Lung (tissue), 11 donors: ENCODE measurements at regions not wholly inside any gene's neighbourhood (a gene's known extent, or its start where the extent isn't known, plus 50 kb on each side); places are given as distances from the start of the nearest gene placed in this dataset.
A peak's percentile ranks its signal among the peaks of the same experiment; 100 is the strongest.

ENCODE experiments used
- ATAC-seq: fragments of 200-7000 bp; cut with Tn5 transposase; one replicate; pipeline ENCODE4 v1.9.1; 2020; ENCODE audit warnings: moderate number of reproducible peaks; ENCODE audit not compliant: insufficient read depth, low FRiP score
- DNase-seq, 3 donors: peaks; one replicate each; pipeline ENCODE4 v3.0.0-alpha.2; 2013 to 2017
- H3K27ac ChIP-seq, 2 donors: one replicate each; pipeline ENCODE4 v1.5.1; 2013; ENCODE audit warnings: mild to moderate bottlenecking in 2 of 2, moderate library complexity in 2 of 2, control low read depth in 1 of 2, inconsistent platforms in 1 of 2, low read depth in 1 of 2, low read length in 1 of 2
- H3K27me3 ChIP-seq, 3 donors: one replicate each; pipeline ENCODE4 v1.5.1; 2013; ENCODE audit warnings: low read length in 2 of 3; ENCODE audit not compliant: control insufficient read depth in 3 of 3, insufficient read depth in 3 of 3
- H3K36me3 ChIP-seq, 4 donors: one replicate each; pipeline ENCODE4 v1.5.1; 2013; ENCODE audit warnings: low read length in 4 of 4, mild to moderate bottlenecking in 1 of 4, moderate library complexity in 1 of 4; ENCODE audit not compliant: control insufficient read depth in 4 of 4, insufficient read depth in 4 of 4
- H3K4me1 ChIP-seq, 5 donors: one replicate each; pipeline ENCODE4 v1.5.1; 2013; ENCODE audit warnings: low read length in 5 of 5, mild to moderate bottlenecking in 2 of 5, moderate library complexity in 1 of 5; ENCODE audit not compliant: control insufficient read depth in 5 of 5, insufficient read depth in 5 of 5
- H3K4me3 ChIP-seq: one replicate; pipeline ENCODE4 v1.5.1; 2013; ENCODE audit warnings: mild to moderate bottlenecking, control low read depth, moderate library complexity
- H3K9ac ChIP-seq, 2 donors: one replicate each; pipeline ENCODE4 v1.5.1; 2013; ENCODE audit warnings: low read length in 2 of 2, control low read depth in 1 of 2; ENCODE audit not compliant: insufficient read depth in 1 of 2
- H3K9me3 ChIP-seq, 4 donors: one replicate each; pipeline ENCODE4 v1.5.1; 2013; ENCODE audit warnings: low read length in 3 of 4, mild to moderate bottlenecking in 1 of 4, moderate library complexity in 1 of 4; ENCODE audit not compliant: control insufficient read depth in 4 of 4, insufficient read depth in 3 of 4
- CTCF ChIP-seq: IDR thresholded peaks from 2 replicates; pipeline ENCODE4 v1.5.1; 2012; ENCODE audit warnings: mild to moderate bottlenecking; ENCODE audit errors: control extremely low read depth, extremely low read depth
- WGBS, 2 donors: extraction: QIAGEN DNeasy Blood & Tissue Kit; methylation state at CpG; one replicate each; pipeline ENCODE4 v1.1.7; 2013; 5-methylcytosine and 5-hydroxymethylcytosine counted together
- donor health status: control.
- donor health status: control.
- donor health status: Bipolar disorder and iron deficiency.
- donor health status: healthy.
- donor health status: DM: yes; HTN: yes; CAD: no.

GRCh38 chr11:122334546-122335339 lies 218.7 kb upstream of the BLID start:
- no peaks in the 10 kb centered on the region for H3K27me3 ChIP-seq
- H3K36me3 ChIP-seq = no peaks in the 10 kb centered on the region
- DNase-seq = peak in 2 of 3 donors; percentile 44 to 51
- peaks cover 0 to 41% (median 4%) of the 10 kb centered on the region in 5 donors for H3K4me1 ChIP-seq
- no peak overlapping the region for H3K4me3 ChIP-seq
- H3K27ac ChIP-seq = no peak overlapping the region
- no peaks in the 10 kb centered on the region for H3K9me3 ChIP-seq
- no peak for ATAC-seq
- H3K9ac ChIP-seq = no peak overlapping the region
- TF ChIP-seq CTCF = no peak
- WGBS, 2 donors = 67 to 78% methylated on average over 11 of the region's 11 CpGs

- H3K4me1 ChIP-seq = peaks cover 0 to 31% (median 4%) of the 10 kb centered on the region in 5 donors
- H3K36me3 ChIP-seq = no peaks in the 10 kb centered on the region
- no peak for ATAC-seq
- H3K27me3 ChIP-seq = no peaks in the 10 kb centered on the region
- DNase-seq = no peak
- no peaks in the 10 kb centered on the region for H3K9me3 ChIP-seq
- H3K27ac ChIP-seq = no peak overlapping the region
- 93 to 97% methylated on average over 4 of the region's 4 CpGs for WGBS, 2 donors
- no peak for TF ChIP-seq CTCF
- no peak overlapping the region for H3K9ac ChIP-seq
- H3K4me3 ChIP-seq = no peak overlapping the region
Observed at GRCh38 chr11:122333467-122333866, 217.5 kb upstream of the BLID start.

DNA sequence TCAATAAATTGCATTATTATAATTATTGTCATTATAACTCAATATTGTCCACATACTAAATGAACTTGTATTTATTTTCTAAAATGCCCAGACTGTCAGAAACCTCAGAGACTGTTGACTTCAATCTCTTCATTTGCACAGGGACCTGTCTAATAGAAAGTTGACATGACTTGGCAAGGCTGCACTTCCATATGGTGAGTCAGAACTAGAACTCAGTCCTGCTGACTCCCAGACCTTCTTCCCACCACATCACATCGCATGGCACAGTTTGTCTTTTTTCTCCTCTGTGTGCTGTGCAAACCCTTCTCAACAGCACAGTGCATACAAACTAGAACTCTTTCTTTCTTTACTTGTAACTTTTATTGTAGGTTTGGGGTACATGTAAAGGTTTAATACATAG lies 215.1 kb upstream of the BLID start:
- Histone ChIP-seq H3K9ac (no peak overlapping the region), H3K4me3 (no peak overlapping the region), H3K9me3 (no peaks in the 10 kb centered on the region), H3K27me3 (no peaks in the 10 kb centered on the region), H3K36me3 (no peaks in the 10 kb centered on the region), H3K4me1 (peaks cover 0 to 12% (median 4%) of the 10 kb centered on the region in 5 donors), H3K27ac (no peak overlapping the region)
- DNase-seq (no peak), ATAC-seq (no peak)
- 81 to 94% methylated on average over 1 of the region's 1 CpG for WGBS, 2 donors
- no peak for TF ChIP-seq CTCF
